Bronchial epithelial cell (primary cell): ENCODE measurements at regions not wholly inside any gene's neighbourhood (a gene's known extent, or its start where the extent isn't known, plus 50 kb on each side); places are given as distances from the start of the nearest gene placed in this dataset.

Experiments
- DNase-seq: peaks from one replicate; pipeline ENCODE4 v3.0.0-alpha.2; 2010; ENCODE audit warnings: low read depth
- FAIRE-seq: peaks from 2 replicates; lab custom pipeline; 2011; peaks lifted over from hg19 to GRCh38; lab: Jason Lieb, UNC
- H3K27me3 ChIP-seq: 2 replicates; pipeline ENCODE4 v1.5.1; 2011; ENCODE audit warnings: low read length; ENCODE audit not compliant: control insufficient read depth, insufficient read depth
- H3K36me3 ChIP-seq: 2 replicates; pipeline ENCODE4 v1.5.1; 2011; ENCODE audit warnings: low read length; ENCODE audit not compliant: control insufficient read depth, insufficient read depth
- H3K4me3 ChIP-seq: 2 replicates; pipeline ENCODE4 v1.5.1; 2011; ENCODE audit warnings: mild to moderate bottlenecking, low read depth, low read length, control low read depth
- TF ChIP-seq, protein P1 (sequence below): IDR thresholded peaks from 2 replicates; pipeline ENCODE4 v1.5.1; 2011; ENCODE audit warnings: mild to moderate bottlenecking, moderate library complexity, low read length, control low read depth, inconsistent platforms; ENCODE audit not compliant: insufficient read depth, severe bottlenecking

DNA sequence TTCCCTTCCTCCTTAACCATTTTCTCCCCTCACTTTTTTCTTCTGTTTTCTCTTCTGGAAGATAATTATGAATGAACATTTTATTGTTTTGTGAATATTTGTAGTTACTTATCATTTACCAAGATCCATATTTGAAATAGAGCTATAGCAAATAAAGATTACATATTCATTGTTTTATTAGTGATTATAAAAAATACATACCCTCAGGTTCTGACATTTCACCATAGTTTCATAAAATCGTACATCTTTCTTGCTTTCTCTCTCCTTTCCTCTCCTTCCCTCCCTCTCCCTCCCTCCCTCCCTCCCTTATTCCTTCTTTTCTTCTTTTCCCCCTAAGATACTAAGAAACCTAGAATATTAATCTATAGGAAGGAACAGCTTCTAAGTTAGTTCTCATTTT lies 410.9 kb upstream of the GOLIM4 start:
- DNase-seq: no peak
- FAIRE-seq: no peak
- TF ChIP-seq, protein P1, sequence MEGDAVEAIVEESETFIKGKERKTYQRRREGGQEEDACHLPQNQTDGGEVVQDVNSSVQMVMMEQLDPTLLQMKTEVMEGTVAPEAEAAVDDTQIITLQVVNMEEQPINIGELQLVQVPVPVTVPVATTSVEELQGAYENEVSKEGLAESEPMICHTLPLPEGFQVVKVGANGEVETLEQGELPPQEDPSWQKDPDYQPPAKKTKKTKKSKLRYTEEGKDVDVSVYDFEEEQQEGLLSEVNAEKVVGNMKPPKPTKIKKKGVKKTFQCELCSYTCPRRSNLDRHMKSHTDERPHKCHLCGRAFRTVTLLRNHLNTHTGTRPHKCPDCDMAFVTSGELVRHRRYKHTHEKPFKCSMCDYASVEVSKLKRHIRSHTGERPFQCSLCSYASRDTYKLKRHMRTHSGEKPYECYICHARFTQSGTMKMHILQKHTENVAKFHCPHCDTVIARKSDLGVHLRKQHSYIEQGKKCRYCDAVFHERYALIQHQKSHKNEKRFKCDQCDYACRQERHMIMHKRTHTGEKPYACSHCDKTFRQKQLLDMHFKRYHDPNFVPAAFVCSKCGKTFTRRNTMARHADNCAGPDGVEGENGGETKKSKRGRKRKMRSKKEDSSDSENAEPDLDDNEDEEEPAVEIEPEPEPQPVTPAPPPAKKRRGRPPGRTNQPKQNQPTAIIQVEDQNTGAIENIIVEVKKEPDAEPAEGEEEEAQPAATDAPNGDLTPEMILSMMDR: no peak
- Histone ChIP-seq H3K4me3 (no peak overlapping the region), H3K36me3 (no peaks in the 10 kb centered on the region), H3K27me3 (no peaks in the 10 kb centered on the region)

- FAIRE-seq (no peak), DNase-seq (no peak)
- H3K4me3 ChIP-seq: no peak overlapping the region
- H3K27me3 ChIP-seq: no peaks in the 10 kb centered on the region
- TF ChIP-seq, protein P1: no peak
- no peaks in the 10 kb centered on the region for H3K36me3 ChIP-seq
Observed at GRCh38 chr3:168501570-168501969, 405.8 kb upstream of the GOLIM4 start.

DNA sequence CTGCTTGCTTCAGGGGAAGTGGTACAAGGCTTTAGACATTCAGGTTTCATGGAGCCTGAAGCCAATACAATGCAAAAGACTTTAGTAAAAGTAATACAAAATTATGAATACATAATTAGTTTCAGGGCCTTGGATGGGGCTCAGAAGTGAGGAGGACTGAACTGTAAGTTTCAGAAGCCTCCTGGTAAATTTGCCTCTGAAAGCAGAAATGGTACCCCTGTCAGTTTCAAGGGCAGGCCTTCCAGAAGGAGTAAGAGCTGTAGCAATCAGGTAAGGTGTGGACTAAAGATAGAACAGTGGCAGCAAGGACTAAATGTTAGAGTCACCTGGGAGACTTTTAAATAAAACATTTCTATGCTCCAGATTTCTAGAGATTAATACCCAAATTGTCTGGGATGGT lies 402.5 kb upstream of the GOLIM4 start:
- TF ChIP-seq, protein P1: no peak
- no peaks in the 10 kb centered on the region for H3K36me3 ChIP-seq
- H3K4me3 ChIP-seq: no peak overlapping the region
- H3K27me3 ChIP-seq: no peaks in the 10 kb centered on the region
- DNase-seq (no peak), FAIRE-seq (no peak)

DNA sequence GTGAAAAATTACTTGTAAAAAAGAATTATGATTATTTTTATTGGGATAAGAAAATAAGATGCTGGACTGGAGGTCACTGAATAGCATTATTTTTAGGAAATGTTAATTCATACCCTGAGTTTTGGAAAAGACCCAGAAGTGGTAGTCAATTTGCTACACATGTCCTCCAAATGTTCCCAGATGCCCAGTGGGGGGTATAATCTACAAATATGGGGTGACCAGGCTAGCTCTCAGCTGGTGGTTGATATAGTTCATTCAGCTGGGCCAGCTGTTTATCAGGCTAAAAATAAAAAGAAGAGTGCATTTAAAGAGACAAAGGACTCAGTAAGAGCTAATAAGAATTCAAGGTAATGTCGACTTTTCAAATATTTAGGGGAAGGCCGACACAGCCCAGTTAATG lies 402.0 kb upstream of the GOLIM4 start:
- TF ChIP-seq, protein P1: no peak
- Histone ChIP-seq H3K4me3 (no peak overlapping the region), H3K27me3 (no peaks in the 10 kb centered on the region), H3K36me3 (no peaks in the 10 kb centered on the region)
- FAIRE-seq (no peak), DNase-seq (no peak)

- no peaks in the 10 kb centered on the region for H3K36me3 ChIP-seq
- no peaks in the 10 kb centered on the region for H3K27me3 ChIP-seq
- H3K4me3 ChIP-seq: no peak overlapping the region
- TF ChIP-seq, protein P1: no peak
- FAIRE-seq (no peak), DNase-seq (no peak)
Observed at GRCh38 chr3:168497183-168497582, 401.5 kb upstream of the GOLIM4 start.

DNA sequence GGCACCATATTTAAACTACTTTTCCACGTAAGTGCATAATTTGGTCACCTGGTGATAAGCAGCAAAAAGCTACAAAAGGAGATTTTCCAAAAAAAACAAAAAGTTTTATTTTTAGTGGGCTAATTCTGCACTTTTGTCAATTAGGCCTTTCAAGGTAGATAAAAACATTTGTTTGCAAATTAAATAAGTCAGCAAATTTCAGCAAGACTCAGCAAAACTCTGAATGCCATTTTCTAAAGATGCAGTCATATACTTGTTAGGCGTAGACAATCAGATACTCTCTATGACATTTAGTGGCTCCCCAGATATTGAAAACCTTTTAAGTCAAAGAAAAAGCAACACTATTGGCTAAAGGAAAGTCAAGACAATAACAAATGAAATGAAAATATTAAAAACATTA lies 400.2 kb upstream of the GOLIM4 start:
- TF ChIP-seq, protein P1: no peak
- no peak for DNase-seq

More for the DNA sequence above, 400.2 kb upstream of the GOLIM4 start:
- no peak for FAIRE-seq
- no peaks in the 10 kb centered on the region for H3K27me3 ChIP-seq
- H3K36me3 ChIP-seq: no peaks in the 10 kb centered on the region
- H3K4me3 ChIP-seq: no peak overlapping the region
